ENCODE measurements at regions not wholly inside any gene's neighbourhood (a gene's known extent, or its start where the extent isn't known, plus 50 kb on each side); places are given as distances from the start of the nearest gene placed in this dataset.

- Histone ChIP-seq H3K79me2 (ENCODE audit: insufficient read depth, low read length) (no peaks in the 10 kb centered on the region), H3K9me2 (replicated peaks; ENCODE audit: low read depth, low read length) (no peaks in the 10 kb centered on the region), H3K4me2 (ENCODE audit: low read depth, low read length, poor library complexity, severe bottlenecking) (no peak overlapping the region), H3K9ac (ENCODE audit: low read depth, low read length, poor library complexity, severe bottlenecking) (no peak overlapping the region), H3F3A (ENCODE audit: low read depth) (no peaks in the 10 kb centered on the region), H3K36me3 (ENCODE audit: insufficient read depth, low read length) (no peaks in the 10 kb centered on the region), H3K27me3 (ENCODE audit: insufficient read depth, low read length, poor library complexity, severe bottlenecking) (no peaks in the 10 kb centered on the region), H3K4me1 (ENCODE audit: insufficient read depth, low read length, poor library complexity, severe bottlenecking) (no peaks in the 10 kb centered on the region), H4K20me1 (ENCODE audit: insufficient read depth, low read length, poor library complexity, severe bottlenecking) (no peaks in the 10 kb centered on the region), H3K9me3 (ENCODE audit: insufficient read depth, low read depth, low read length) (peaks cover 5% of the 10 kb centered on the region; the same call in 1 of the 2 replicates), H2AFZ (ENCODE audit: low read length) (no peak overlapping the region), H3K4me3 (ENCODE audit: low read length, poor library complexity, severe bottlenecking) (no peak overlapping the region)
- TF ChIP-seq CTCF (conservative IDR thresholded peaks at IDR 0.05; ENCODE audit: low read length) (no peak), EZH2phosphoT487 (IDR thresholded peaks at IDR 0.05; ENCODE audit: borderline replicate concordance) (no peak)
Observed at GRCh38 chr16:47938272-47938671, 217.5 kb downstream of the ABCC12 start.

GRCh38 chr16:47928008-47928407 lies 227.8 kb downstream of the ABCC12 start:
- TF ChIP-seq CTCF (conservative IDR thresholded peaks at IDR 0.05; ENCODE audit: low read length) (no peak), EZH2phosphoT487 (IDR thresholded peaks at IDR 0.05; ENCODE audit: borderline replicate concordance) (no peak)
- no peak overlapping the region for H2AFZ ChIP-seq (ENCODE audit: low read length)
- H3K27me3 ChIP-seq (ENCODE audit: insufficient read depth, low read length, poor library complexity, severe bottlenecking) = no peaks in the 10 kb centered on the region
- H3K4me2 ChIP-seq (ENCODE audit: low read depth, low read length, poor library complexity, severe bottlenecking) = no peak overlapping the region
- H4K20me1 ChIP-seq (ENCODE audit: insufficient read depth, low read length, poor library complexity, severe bottlenecking) = no peaks in the 10 kb centered on the region
- H3K79me2 ChIP-seq (ENCODE audit: insufficient read depth, low read length) = no peaks in the 10 kb centered on the region
- no peak overlapping the region for H3K9ac ChIP-seq (ENCODE audit: low read depth, low read length, poor library complexity, severe bottlenecking)
- H3K36me3 ChIP-seq (ENCODE audit: insufficient read depth, low read length) = no peaks in the 10 kb centered on the region
- no peaks in the 10 kb centered on the region for H3K9me2 ChIP-seq (replicated peaks; ENCODE audit: low read depth, low read length)
- H3K4me1 ChIP-seq (ENCODE audit: insufficient read depth, low read length, poor library complexity, severe bottlenecking) = no peaks in the 10 kb centered on the region
- no peak overlapping the region for H3K4me3 ChIP-seq (ENCODE audit: low read length, poor library complexity, severe bottlenecking)
- H3F3A ChIP-seq (ENCODE audit: low read depth) = no peaks in the 10 kb centered on the region
- no peaks in the 10 kb centered on the region; the same call in 1 of the 2 replicates for H3K9me3 ChIP-seq (ENCODE audit: insufficient read depth, low read depth, low read length)

GRCh38 chr16:47927330-47927729 lies 228.5 kb downstream of the ABCC12 start:
- H3K36me3 ChIP-seq (ENCODE audit: insufficient read depth, low read length) = no peaks in the 10 kb centered on the region
- no peaks in the 10 kb centered on the region for H4K20me1 ChIP-seq (ENCODE audit: insufficient read depth, low read length, poor library complexity, severe bottlenecking)
- no peak overlapping the region for H2AFZ ChIP-seq (ENCODE audit: low read length)
- H3K9ac ChIP-seq (ENCODE audit: low read depth, low read length, poor library complexity, severe bottlenecking) = no peak overlapping the region
- no peak overlapping the region for H3K4me3 ChIP-seq (ENCODE audit: low read length, poor library complexity, severe bottlenecking)
- TF ChIP-seq CTCF (conservative IDR thresholded peaks at IDR 0.05; ENCODE audit: low read length) (no peak), EZH2phosphoT487 (IDR thresholded peaks at IDR 0.05; ENCODE audit: borderline replicate concordance) (no peak)
- H3K9me3 ChIP-seq (ENCODE audit: insufficient read depth, low read depth, low read length) = no peaks in the 10 kb centered on the region; the same call in 1 of the 2 replicates
- H3K79me2 ChIP-seq (ENCODE audit: insufficient read depth, low read length) = no peaks in the 10 kb centered on the region
- no peaks in the 10 kb centered on the region for H3K9me2 ChIP-seq (replicated peaks; ENCODE audit: low read depth, low read length)
- H3K27me3 ChIP-seq (ENCODE audit: insufficient read depth, low read length, poor library complexity, severe bottlenecking) = no peaks in the 10 kb centered on the region
- no peaks in the 10 kb centered on the region for H3K4me1 ChIP-seq (ENCODE audit: insufficient read depth, low read length, poor library complexity, severe bottlenecking)
- no peaks in the 10 kb centered on the region for H3F3A ChIP-seq (ENCODE audit: low read depth)
- no peak overlapping the region for H3K4me2 ChIP-seq (ENCODE audit: low read depth, low read length, poor library complexity, severe bottlenecking)

Data from Loucy (cell line).